Ovary (tissue), 3 donors: ENCODE measurements at regions not wholly inside any gene's neighbourhood (a gene's known extent, or its start where the extent isn't known, plus 50 kb on each side); places are given as distances from the start of the nearest gene placed in this dataset.

ENCODE experiments used
- CTCF ChIP-seq, 3 donors: fragments of 450-650 bp in 2 of 3; fragments of 200-600 bp in 1 of 3; IDR thresholded peaks; one replicate each; pipeline versions ENCODE4 v1.5.1 to v1.8.0; 2016 to 2022; ENCODE audit warnings: antibody characterized with exemption in 3 of 3, mild to moderate bottlenecking in 1 of 3
- POLR2A ChIP-seq: fragments of 450-650 bp; IDR thresholded peaks from one replicate; pipeline ENCODE4 v1.6.1; 2017; ENCODE audit warnings: antibody characterized with exemption, mild to moderate bottlenecking, moderate library complexity
- donor health status: DM: no; HTN: no; CAD: no.

DNA sequence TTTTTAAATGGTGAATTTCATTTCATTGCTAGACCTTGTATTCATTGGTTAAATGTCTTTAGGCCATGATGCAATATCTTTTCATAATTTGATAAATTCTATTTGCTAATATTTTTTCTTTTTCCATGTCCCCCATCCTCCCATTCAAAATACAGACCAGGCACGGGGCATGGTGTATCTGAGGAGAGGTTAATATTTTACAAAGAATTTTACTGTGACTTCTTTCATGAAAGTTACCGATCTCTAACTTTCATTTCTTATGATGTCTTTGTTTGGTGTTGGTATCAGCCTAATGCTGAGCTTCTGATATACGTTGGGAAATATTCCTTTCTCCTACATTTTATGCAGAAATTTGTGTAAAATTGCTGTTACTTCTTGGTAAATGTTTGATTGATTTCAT, 216.7 kb upstream of the IGFBP3 start:
- TF ChIP-seq CTCF (IDR thresholded peaks at IDR 0.05) (no peak), POLR2A (no peak)
